Sigmoid colon (tissue), 4 donors: ENCODE measurements at regions not wholly inside any gene's neighbourhood (a gene's known extent, or its start where the extent isn't known, plus 50 kb on each side); places are given as distances from the start of the nearest gene placed in this dataset.

Experiments
- POLR2A ChIP-seq, 2 donors: fragments of 450-650 bp; IDR thresholded peaks; one replicate each; pipeline ENCODE4 v1.6.1; 2016; ENCODE audit warnings: antibody characterized with exemption in 2 of 2, mild to moderate bottlenecking in 2 of 2, moderate library complexity in 2 of 2
- POLR2AphosphoS5 ChIP-seq, 4 donors: sonication (generic); formaldehyde crosslinking; IDR thresholded peaks; one replicate each; pipeline ENCODE4 v1.6.1; 2017; ENCODE audit warnings: antibody characterized with exemption in 4 of 4
- TF ChIP-seq, protein P1 (sequence below), 4 experiments: fragments of 450-650 bp in 3 of 4; fragments of 200-600 bp in 1 of 4; IDR thresholded peaks; one replicate each; pipeline ENCODE4 v1.5.1; 2016 to 2019; ENCODE audit warnings: antibody characterized with exemption in 4 of 4, mild to moderate bottlenecking in 3 of 4, moderate library complexity in 2 of 4

DNA sequence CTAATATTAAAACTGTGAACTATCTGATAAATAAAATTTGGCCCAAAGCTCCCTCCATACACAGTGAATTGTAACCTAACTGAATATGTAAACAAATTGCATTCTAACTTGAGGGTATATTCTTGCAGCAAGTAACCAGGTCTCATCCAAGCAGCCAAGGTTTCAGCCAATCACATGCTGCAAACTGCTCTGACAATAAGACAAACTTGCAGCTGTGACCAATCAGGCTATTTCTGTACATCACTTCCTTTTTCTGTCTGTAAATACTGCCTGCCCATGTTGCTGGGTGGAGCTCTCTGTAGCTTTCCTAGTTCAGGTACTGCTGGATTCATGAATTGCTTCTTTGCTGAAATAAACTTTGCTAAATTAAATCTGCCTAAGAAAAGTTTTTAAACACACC is 499.0 kb downstream of the GALC start:
- TF ChIP-seq, protein P1, sequence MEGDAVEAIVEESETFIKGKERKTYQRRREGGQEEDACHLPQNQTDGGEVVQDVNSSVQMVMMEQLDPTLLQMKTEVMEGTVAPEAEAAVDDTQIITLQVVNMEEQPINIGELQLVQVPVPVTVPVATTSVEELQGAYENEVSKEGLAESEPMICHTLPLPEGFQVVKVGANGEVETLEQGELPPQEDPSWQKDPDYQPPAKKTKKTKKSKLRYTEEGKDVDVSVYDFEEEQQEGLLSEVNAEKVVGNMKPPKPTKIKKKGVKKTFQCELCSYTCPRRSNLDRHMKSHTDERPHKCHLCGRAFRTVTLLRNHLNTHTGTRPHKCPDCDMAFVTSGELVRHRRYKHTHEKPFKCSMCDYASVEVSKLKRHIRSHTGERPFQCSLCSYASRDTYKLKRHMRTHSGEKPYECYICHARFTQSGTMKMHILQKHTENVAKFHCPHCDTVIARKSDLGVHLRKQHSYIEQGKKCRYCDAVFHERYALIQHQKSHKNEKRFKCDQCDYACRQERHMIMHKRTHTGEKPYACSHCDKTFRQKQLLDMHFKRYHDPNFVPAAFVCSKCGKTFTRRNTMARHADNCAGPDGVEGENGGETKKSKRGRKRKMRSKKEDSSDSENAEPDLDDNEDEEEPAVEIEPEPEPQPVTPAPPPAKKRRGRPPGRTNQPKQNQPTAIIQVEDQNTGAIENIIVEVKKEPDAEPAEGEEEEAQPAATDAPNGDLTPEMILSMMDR (IDR thresholded peaks at IDR 0.05), result no peak
- TF ChIP-seq POLR2A (IDR thresholded peaks at IDR 0.05) (no peak), POLR2AphosphoS5 (IDR thresholded peaks at IDR 0.05) (no peak)
